ENCODE measurements at regions not wholly inside any gene's neighbourhood (a gene's known extent, or its start where the extent isn't known, plus 50 kb on each side); places are given as distances from the start of the nearest gene placed in this dataset.

DNA sequence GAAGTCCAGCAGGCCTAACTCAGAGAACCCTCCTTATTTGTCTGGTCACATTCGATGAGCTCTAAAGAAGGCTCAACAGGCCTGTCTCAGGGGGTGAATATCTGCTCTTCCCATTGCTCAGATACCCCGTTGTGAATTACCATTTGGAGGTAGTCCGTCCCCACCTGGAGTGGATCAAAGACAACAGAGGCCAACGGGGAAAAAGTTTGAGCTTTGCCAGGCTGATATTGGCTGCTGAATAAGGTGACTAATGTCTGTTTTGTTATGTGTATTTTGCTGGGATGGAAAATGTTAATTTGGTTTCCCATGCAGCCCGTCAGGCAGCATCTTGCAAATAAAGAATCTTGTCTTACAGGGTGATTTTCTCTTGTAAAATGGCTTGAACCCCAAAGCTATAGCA lies 69.2 kb upstream of the EPS8L3 start:
- RAD21 ChIA-PET (ENCODE audit: unreplicated experiment) = no interaction called here
- no peaks in the 10 kb centered on the region; a peak in 1 of 4 replicates for H3K27me3 ChIP-seq (replicated peaks in 1 of 2; ENCODE audit: control insufficient read depth in 2 of 2, insufficient read depth in 2 of 2, low read length in 1 of 2)
- H2AFZ ChIP-seq (ENCODE audit: control insufficient read depth, low read depth, low read length) = no peak overlapping the region
- H3K36me3 ChIP-seq (ENCODE audit: control insufficient read depth in 2 of 2, insufficient read depth in 2 of 2, low read length in 1 of 2) = no peaks in the 10 kb centered on the region
- no peak overlapping the region for H3K9ac ChIP-seq (ENCODE audit: control insufficient read depth, insufficient read depth, low read length)
- no peaks in the 10 kb centered on the region for H3K9me3 ChIP-seq (replicated peaks; ENCODE audit: control insufficient read depth, insufficient read depth, low read length)
- ATAC-seq (no peak), DNase-seq (ENCODE audit: low read depth, low spot score) (no peak), FAIRE-seq (no peak)
- in situ Hi-C loops (cut with MboI) (no loop called here), intact Hi-C loops (cut with micrococcal nuclease; ENCODE audit: unreplicated experiment) (no loop called here)
- no peaks in the 10 kb centered on the region for H3K79me2 ChIP-seq (ENCODE audit: control insufficient read depth, insufficient read depth, low read length)
- no peaks in the 10 kb centered on the region for H4K20me1 ChIP-seq (ENCODE audit: control insufficient read depth, insufficient read depth)
- H3K4me3 ChIP-seq = no peak overlapping the region
- no TSS peak for BruUV-seq (replicated peaks)
- H3K4me2 ChIP-seq (ENCODE audit: control insufficient read depth, insufficient read depth) = no peak overlapping the region
- CTCF ChIA-PET = interaction anchor here (1.2 to 2.1 kb wide), 2 partner anchors 13 to 151 kb away, joined by 3 to 10 read pairs; partner anchors contain the start of gene AHCYL1
- SMC1A ChIA-PET (ENCODE audit: uncharacterized antibody, unreplicated experiment) = interaction anchor here (1.4 kb wide), 1 partner anchor 151 kb away, joined by 4 read pairs; the partner anchor contains the start of gene AHCYL1
- WGBS (ENCODE audit: insufficient coverage, insufficient replicate concordance, low lambda C conversion rate, missing lambda C conversion rate) = 46% methylated on average over 5 of the region's 5 CpGs
- no peaks in the 10 kb centered on the region for H3K4me1 ChIP-seq (ENCODE audit: control insufficient read depth, insufficient read depth, low read length)
- POLR2A ChIA-PET = no interaction called here
- no peak overlapping the region for H3K27ac ChIP-seq (ENCODE audit: control insufficient read depth, insufficient read depth)
- no peak for TF ChIP-seq ZZZ3 (IDR thresholded peaks at IDR 0.05; ENCODE audit: control insufficient read depth, insufficient read length, low read depth)
- TF ChIP-seq, protein P1, sequence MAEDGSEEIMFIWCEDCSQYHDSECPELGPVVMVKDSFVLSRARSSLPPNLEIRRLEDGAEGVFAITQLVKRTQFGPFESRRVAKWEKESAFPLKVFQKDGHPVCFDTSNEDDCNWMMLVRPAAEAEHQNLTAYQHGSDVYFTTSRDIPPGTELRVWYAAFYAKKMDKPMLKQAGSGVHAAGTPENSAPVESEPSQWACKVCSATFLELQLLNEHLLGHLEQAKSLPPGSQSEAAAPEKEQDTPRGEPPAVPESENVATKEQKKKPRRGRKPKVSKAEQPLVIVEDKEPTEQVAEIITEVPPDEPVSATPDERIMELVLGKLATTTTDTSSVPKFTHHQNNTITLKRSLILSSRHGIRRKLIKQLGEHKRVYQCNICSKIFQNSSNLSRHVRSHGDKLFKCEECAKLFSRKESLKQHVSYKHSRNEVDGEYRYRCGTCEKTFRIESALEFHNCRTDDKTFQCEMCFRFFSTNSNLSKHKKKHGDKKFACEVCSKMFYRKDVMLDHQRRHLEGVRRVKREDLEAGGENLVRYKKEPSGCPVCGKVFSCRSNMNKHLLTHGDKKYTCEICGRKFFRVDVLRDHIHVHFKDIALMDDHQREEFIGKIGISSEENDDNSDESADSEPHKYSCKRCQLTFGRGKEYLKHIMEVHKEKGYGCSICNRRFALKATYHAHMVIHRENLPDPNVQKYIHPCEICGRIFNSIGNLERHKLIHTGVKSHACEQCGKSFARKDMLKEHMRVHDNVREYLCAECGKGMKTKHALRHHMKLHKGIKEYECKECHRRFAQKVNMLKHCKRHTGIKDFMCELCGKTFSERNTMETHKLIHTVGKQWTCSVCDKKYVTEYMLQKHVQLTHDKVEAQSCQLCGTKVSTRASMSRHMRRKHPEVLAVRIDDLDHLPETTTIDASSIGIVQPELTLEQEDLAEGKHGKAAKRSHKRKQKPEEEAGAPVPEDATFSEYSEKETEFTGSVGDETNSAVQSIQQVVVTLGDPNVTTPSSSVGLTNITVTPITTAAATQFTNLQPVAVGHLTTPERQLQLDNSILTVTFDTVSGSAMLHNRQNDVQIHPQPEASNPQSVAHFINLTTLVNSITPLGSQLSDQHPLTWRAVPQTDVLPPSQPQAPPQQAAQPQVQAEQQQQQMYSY (CRISPR knock-in tag; IDR thresholded peaks at IDR 0.05) = no peak
- no peak for TF ChIP-seq SUPT20H (IDR thresholded peaks at IDR 0.05; ENCODE audit: borderline replicate concordance, control insufficient read depth, low read depth, low read length)
- no peak for TF ChIP-seq POLR2AphosphoS2 (IDR thresholded peaks at IDR 0.05; ENCODE audit: low read depth, low read length)
- TF ChIP-seq PAX5 (IDR thresholded peaks at IDR 0.05; ENCODE audit: borderline replicate concordance, low read depth, low read length) = no peak
- TF ChIP-seq, protein P2, sequence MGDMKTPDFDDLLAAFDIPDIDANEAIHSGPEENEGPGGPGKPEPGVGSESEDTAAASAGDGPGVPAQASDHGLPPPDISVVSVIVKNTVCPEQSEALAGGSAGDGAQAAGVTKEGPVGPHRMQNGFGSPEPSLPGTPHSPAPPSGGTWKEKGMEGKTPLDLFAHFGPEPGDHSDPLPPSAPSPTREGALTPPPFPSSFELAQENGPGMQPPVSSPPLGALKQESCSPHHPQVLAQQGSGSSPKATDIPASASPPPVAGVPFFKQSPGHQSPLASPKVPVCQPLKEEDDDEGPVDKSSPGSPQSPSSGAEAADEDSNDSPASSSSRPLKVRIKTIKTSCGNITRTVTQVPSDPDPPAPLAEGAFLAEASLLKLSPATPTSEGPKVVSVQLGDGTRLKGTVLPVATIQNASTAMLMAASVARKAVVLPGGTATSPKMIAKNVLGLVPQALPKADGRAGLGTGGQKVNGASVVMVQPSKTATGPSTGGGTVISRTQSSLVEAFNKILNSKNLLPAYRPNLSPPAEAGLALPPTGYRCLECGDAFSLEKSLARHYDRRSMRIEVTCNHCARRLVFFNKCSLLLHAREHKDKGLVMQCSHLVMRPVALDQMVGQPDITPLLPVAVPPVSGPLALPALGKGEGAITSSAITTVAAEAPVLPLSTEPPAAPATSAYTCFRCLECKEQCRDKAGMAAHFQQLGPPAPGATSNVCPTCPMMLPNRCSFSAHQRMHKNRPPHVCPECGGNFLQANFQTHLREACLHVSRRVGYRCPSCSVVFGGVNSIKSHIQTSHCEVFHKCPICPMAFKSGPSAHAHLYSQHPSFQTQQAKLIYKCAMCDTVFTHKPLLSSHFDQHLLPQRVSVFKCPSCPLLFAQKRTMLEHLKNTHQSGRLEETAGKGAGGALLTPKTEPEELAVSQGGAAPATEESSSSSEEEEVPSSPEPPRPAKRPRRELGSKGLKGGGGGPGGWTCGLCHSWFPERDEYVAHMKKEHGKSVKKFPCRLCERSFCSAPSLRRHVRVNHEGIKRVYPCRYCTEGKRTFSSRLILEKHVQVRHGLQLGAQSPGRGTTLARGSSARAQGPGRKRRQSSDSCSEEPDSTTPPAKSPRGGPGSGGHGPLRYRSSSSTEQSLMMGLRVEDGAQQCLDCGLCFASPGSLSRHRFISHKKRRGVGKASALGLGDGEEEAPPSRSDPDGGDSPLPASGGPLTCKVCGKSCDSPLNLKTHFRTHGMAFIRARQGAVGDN (IDR thresholded peaks at IDR 0.05) = no peak
- TF ChIP-seq IKZF1 (conservative IDR thresholded peaks at IDR 0.05) = no peak
- TF ChIP-seq TAF1 (IDR thresholded peaks at IDR 0.05; ENCODE audit: borderline replicate concordance, low read depth, low read length) = no peak
- TF ChIP-seq HSF1 (IDR thresholded peaks at IDR 0.05; ENCODE audit: low read depth, low read length) = no peak
- TF ChIP-seq HDAC6 (IDR thresholded peaks at IDR 0.05; ENCODE audit: unreplicated experiment) = no peak
- no peak for TF ChIP-seq ELK1 (IDR thresholded peaks at IDR 0.05; ENCODE audit: low read depth, low read length)
- no peak for TF ChIP-seq TBL1XR1 (IDR thresholded peaks at IDR 0.05; ENCODE audit: low read depth, low read length)
- TF ChIP-seq IRF5 (IDR thresholded peaks at IDR 0.05; ENCODE audit: borderline replicate concordance) = no peak

Measured in GM12878 (cell line).